ENCODE measurements at regions not wholly inside any gene's neighbourhood (a gene's known extent, or its start where the extent isn't known, plus 50 kb on each side); places are given as distances from the start of the nearest gene placed in this dataset.

- Histone ChIP-seq H3K4me1 (ENCODE audit: control insufficient read depth, insufficient read depth, low read length) (no peaks in the 10 kb centered on the region), H3K4me3 (ENCODE audit: low read depth, low read length) (no peak overlapping the region), H3K9me3 (ENCODE audit: control insufficient read depth, insufficient read depth, low read depth, low read length) (no peaks in the 10 kb centered on the region), H3K27ac (ENCODE audit: extremely low read depth, low read depth, low read length) (no peak overlapping the region), H3K36me3 (ENCODE audit: control insufficient read depth in 2 of 2, insufficient read depth in 1 of 2, low read length in 2 of 2) (no peaks in the 10 kb centered on the region)
- ChIA-PET POLR2A (no interaction called here), CTCF (interaction anchor here (0.5 to 1.1 kb wide), 3 partner anchors 29 to 218 kb away, joined by 3 read pairs; no protein-coding TSS in a partner anchor)
- TF ChIP-seq ZNF544 (tag by site-specific recombination; IDR thresholded peaks at IDR 0.05) (no peak), GLIS1 (tag by site-specific recombination; IDR thresholded peaks at IDR 0.05) (no peak), ZNF791 (tag by site-specific recombination; IDR thresholded peaks at IDR 0.05) (no peak), ZNF324 (tag by site-specific recombination; IDR thresholded peaks at IDR 0.05) (no peak), ZBTB1 (tag by site-specific recombination; IDR thresholded peaks at IDR 0.05) (no peak), ZNF184 (tag by site-specific recombination; IDR thresholded peaks at IDR 0.05) (no peak), ZNF843 (tag by site-specific recombination; IDR thresholded peaks at IDR 0.05) (no peak), SP2 (tag by site-specific recombination; IDR thresholded peaks at IDR 0.05) (no peak)
- TF ChIP-seq, protein P1, sequence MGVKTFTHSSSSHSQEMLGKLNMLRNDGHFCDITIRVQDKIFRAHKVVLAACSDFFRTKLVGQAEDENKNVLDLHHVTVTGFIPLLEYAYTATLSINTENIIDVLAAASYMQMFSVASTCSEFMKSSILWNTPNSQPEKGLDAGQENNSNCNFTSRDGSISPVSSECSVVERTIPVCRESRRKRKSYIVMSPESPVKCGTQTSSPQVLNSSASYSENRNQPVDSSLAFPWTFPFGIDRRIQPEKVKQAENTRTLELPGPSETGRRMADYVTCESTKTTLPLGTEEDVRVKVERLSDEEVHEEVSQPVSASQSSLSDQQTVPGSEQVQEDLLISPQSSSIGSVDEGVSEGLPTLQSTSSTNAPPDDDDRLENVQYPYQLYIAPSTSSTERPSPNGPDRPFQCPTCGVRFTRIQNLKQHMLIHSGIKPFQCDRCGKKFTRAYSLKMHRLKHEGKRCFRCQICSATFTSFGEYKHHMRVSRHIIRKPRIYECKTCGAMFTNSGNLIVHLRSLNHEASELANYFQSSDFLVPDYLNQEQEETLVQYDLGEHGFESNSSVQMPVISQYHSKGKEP (tag by site-specific recombination; IDR thresholded peaks at IDR 0.05), result no peak
These were observed 431.6 kb upstream of the C9orf72 start for GRCh38 chr9:28004900-28005299.

- Histone ChIP-seq H3K4me1 (ENCODE audit: control insufficient read depth, insufficient read depth, low read length) (no peaks in the 10 kb centered on the region), H3K27ac (ENCODE audit: extremely low read depth, low read depth, low read length) (no peak overlapping the region), H3K4me3 (ENCODE audit: low read depth, low read length) (no peak overlapping the region), H3K36me3 (ENCODE audit: control insufficient read depth in 2 of 2, insufficient read depth in 1 of 2, low read length in 2 of 2) (no peaks in the 10 kb centered on the region), H3K9me3 (ENCODE audit: control insufficient read depth, insufficient read depth, low read depth, low read length) (no peaks in the 10 kb centered on the region)
- POLR2A ChIA-PET, result no interaction called here
- no peak for TF ChIP-seq ZNF354C (tag by site-specific recombination; IDR thresholded peaks at IDR 0.05; ENCODE audit: borderline replicate concordance, low read depth)
- no peak for TF ChIP-seq ZSCAN4 (tag by site-specific recombination; IDR thresholded peaks at IDR 0.05)
- TF ChIP-seq ZNF350 (tag by site-specific recombination; IDR thresholded peaks at IDR 0.05), result no peak
- no peak for TF ChIP-seq PRDM4 (tag by site-specific recombination; IDR thresholded peaks at IDR 0.05)
- TF ChIP-seq ZNF311 (tag by site-specific recombination; IDR thresholded peaks at IDR 0.05; ENCODE audit: borderline replicate concordance), result no peak
- no peak for TF ChIP-seq IKZF3 (tag by site-specific recombination; IDR thresholded peaks at IDR 0.05)
- CTCF ChIA-PET, result interaction anchor here (0.5 to 1.0 kb wide), 2 partner anchors 28 to 218 kb away, joined by 3 read pairs; no protein-coding TSS in a partner anchor
These were observed 432.5 kb upstream of the C9orf72 start for GRCh38 chr9:28005779-28006178.

DNA sequence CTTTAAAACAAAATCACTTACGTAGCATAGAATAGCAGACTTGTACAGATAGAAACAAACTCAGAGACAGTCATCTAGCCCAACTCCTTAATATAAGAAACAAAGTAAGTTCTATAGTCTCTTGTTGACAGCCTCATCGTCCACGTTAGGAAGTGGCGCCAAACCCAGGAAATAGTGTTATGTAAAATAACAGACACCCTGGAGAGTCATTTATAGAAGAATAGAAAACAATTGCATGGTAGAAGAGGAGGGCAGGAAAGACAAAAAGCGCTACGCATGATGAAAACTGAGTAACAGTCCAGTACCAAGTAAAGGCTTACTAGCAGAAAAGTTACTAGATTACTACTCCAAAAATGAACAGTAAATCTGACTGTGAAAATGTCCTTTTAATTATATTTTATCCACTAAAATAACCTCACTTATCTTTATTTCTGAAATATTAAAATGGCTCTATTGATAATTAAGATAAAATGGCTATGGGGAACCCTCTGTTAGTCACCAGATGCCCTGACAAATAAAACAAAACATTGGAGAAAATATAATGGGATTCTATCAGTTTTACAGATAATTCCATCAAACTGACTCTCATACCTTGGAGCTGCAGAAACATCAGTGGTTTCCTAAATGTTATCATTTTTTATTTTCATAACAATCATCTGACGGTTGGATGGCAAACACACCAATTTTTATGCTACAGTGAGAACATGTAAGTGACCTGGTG, 434.0 kb upstream of the C9orf72 start:
- Histone ChIP-seq H3K27ac (ENCODE audit: extremely low read depth, low read depth, low read length) (no peak overlapping the region), H3K4me3 (ENCODE audit: low read depth, low read length) (no peak overlapping the region), H3K9me3 (ENCODE audit: control insufficient read depth, insufficient read depth, low read depth, low read length) (no peaks in the 10 kb centered on the region), H3K36me3 (ENCODE audit: control insufficient read depth in 2 of 2, insufficient read depth in 1 of 2, low read length in 2 of 2) (no peaks in the 10 kb centered on the region), H3K4me1 (ENCODE audit: control insufficient read depth, insufficient read depth, low read length) (no peaks in the 10 kb centered on the region)
- ChIA-PET CTCF (no interaction called here), POLR2A (no interaction called here)
- TF ChIP-seq ZNF140 (tag by site-specific recombination; IDR thresholded peaks at IDR 0.05) (no peak), CTCF (tag by site-specific recombination; IDR thresholded peaks at IDR 0.05) (no peak), ZNF214 (tag by site-specific recombination; IDR thresholded peaks at IDR 0.05; ENCODE audit: borderline replicate concordance) (no peak), ZNF426 (tag by site-specific recombination; IDR thresholded peaks at IDR 0.05) (no peak), ZNF433 (tag by site-specific recombination; IDR thresholded peaks at IDR 0.05; ENCODE audit: low read depth) (no peak), MEIS1 (CRISPR knock-in tag; IDR thresholded peaks at IDR 0.05; ENCODE audit: borderline replicate concordance) (no peak), ZNF24 (tag by site-specific recombination; IDR thresholded peaks at IDR 0.05) (no peak), ZNF843 (tag by site-specific recombination; IDR thresholded peaks at IDR 0.05) (no peak), GLI2 (tag by site-specific recombination; IDR thresholded peaks at IDR 0.05; ENCODE audit: borderline replicate concordance, low read depth) (no peak), ZFP37 (tag by site-specific recombination; IDR thresholded peaks at IDR 0.05) (no peak), ZBTB48 (tag by site-specific recombination; IDR thresholded peaks at IDR 0.05) (no peak), ZNF19 (tag by site-specific recombination; IDR thresholded peaks at IDR 0.05; ENCODE audit: low read depth) (no peak)

Measured in HEK293 (cell line).